Testis (tissue), 2 donors: ENCODE measurements at regions not wholly inside any gene's neighbourhood (a gene's known extent, or its start where the extent isn't known, plus 50 kb on each side); places are given as distances from the start of the nearest gene placed in this dataset.

Source experiments
- POLR2A ChIP-seq: fragments of 450-650 bp; IDR thresholded peaks from one replicate; pipeline ENCODE4 v1.6.1; 2017; ENCODE audit warnings: antibody characterized with exemption, mild to moderate bottlenecking, moderate library complexity
- TF ChIP-seq, protein P1 (sequence below), 3 experiments: fragments of 450-650 bp in 2 of 3; fragments of 200-600 bp in 1 of 3; sonication (generic) in 1 of 3; IDR thresholded peaks; one replicate each; pipeline ENCODE4 v1.5.1; 2016 to 2019; ENCODE audit warnings: antibody characterized with exemption in 3 of 3, mild to moderate bottlenecking in 2 of 3, moderate library complexity in 1 of 3

DNA sequence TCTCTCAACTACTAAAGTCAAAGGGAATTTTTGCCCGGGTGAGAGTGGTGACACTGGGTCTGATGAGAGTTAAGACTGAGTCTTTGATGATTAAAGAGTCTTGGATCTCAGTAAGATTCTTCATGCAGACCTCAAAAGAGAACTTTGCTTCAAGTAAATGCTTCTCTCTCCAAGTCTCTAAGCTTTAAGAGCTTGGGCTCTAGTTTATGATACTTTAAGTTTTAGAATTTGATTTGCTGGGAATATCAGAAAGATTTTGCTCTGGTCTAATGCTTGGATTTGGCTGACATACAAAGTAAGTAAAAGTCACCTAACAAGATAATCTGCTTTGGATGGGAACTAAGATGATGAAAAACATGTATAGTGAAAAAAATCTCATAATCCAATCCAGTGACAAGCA lies 566.3 kb downstream of the MAT2B start:
- no peak for TF ChIP-seq POLR2A
- TF ChIP-seq, protein P1, sequence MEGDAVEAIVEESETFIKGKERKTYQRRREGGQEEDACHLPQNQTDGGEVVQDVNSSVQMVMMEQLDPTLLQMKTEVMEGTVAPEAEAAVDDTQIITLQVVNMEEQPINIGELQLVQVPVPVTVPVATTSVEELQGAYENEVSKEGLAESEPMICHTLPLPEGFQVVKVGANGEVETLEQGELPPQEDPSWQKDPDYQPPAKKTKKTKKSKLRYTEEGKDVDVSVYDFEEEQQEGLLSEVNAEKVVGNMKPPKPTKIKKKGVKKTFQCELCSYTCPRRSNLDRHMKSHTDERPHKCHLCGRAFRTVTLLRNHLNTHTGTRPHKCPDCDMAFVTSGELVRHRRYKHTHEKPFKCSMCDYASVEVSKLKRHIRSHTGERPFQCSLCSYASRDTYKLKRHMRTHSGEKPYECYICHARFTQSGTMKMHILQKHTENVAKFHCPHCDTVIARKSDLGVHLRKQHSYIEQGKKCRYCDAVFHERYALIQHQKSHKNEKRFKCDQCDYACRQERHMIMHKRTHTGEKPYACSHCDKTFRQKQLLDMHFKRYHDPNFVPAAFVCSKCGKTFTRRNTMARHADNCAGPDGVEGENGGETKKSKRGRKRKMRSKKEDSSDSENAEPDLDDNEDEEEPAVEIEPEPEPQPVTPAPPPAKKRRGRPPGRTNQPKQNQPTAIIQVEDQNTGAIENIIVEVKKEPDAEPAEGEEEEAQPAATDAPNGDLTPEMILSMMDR (IDR thresholded peaks at IDR 0.05): no peak
